Activated CD4-positive, alpha-beta T cell treated with anti-CD3 and anti-CD28 coated beads, Interleukin-2, amount 50 U/mL, for 16 hours (primary cell): ENCODE measurements at regions not wholly inside any gene's neighbourhood (a gene's known extent, or its start where the extent isn't known, plus 50 kb on each side); places are given as distances from the start of the nearest gene placed in this dataset.
"Not testable (repeated sequence)": the region's sequence is repeated elsewhere in the genome, so short reads cannot be mapped to it uniquely, and the experiment has no call there.

ENCODE experiments used
- DNase-seq: peaks from one replicate; pipeline ENCODE4 v3.0.0-alpha.2; 2020

- no peak for DNase-seq
Measured at GRCh38 chr10:28869606-28870201, 192.4 kb downstream of the BAMBI start.

GRCh38 chr10:28871665-28872064, 194.3 kb downstream of the BAMBI start:
- DNase-seq, result no peak

- DNase-seq, result no peak
Measured at GRCh38 chr10:28872587-28873165, 195.4 kb downstream of the BAMBI start.

GRCh38 chr10:28873540-28873939, 196.2 kb downstream of the BAMBI start:
- DNase-seq, result no peak

GRCh38 chr10:28874210-28874609, 196.9 kb downstream of the BAMBI start:
- no peak for DNase-seq

GRCh38 chr10:28875549-28876081, 198.3 kb downstream of the BAMBI start:
- DNase-seq, result no peak

- DNase-seq, result no peak
Measured at GRCh38 chr10:28878236-28878970, 201.1 kb downstream of the BAMBI start.

- no peak for DNase-seq
Measured at GRCh38 chr10:28879246-28879645, 201.9 kb downstream of the BAMBI start.

GRCh38 chr10:28879875-28880682, 202.8 kb downstream of the BAMBI start:
- DNase-seq, result no peak

- DNase-seq, result no peak
Measured at GRCh38 chr10:28880683-28880950, 203.3 kb downstream of the BAMBI start.

GRCh38 chr10:28881171-28881882, 204.0 kb downstream of the BAMBI start:
- no peak for DNase-seq

GRCh38 chr10:28883741-28884423, 206.6 kb downstream of the BAMBI start:
- DNase-seq, result no peak

- DNase-seq, result no peak
Measured at GRCh38 chr10:28890121-28890950, 213.0 kb downstream of the BAMBI start.

GRCh38 chr10:28891058-28891713, 213.9 kb downstream of the BAMBI start:
- no peak for DNase-seq

GRCh38 chr10:28892818-28893547, 215.7 kb downstream of the BAMBI start:
- DNase-seq, result no peak

GRCh38 chr10:28894146-28894545, 216.8 kb downstream of the BAMBI start:
- no peak for DNase-seq

GRCh38 chr10:28895671-28896070, 218.3 kb downstream of the BAMBI start:
- DNase-seq, result not testable (repeated sequence)

- not testable (repeated sequence) for DNase-seq
Measured at GRCh38 chr10:28896791-28897409, 219.6 kb downstream of the BAMBI start.
